H54 (cell line): ENCODE measurements at regions not wholly inside any gene's neighbourhood (a gene's known extent, or its start where the extent isn't known, plus 50 kb on each side); places are given as distances from the start of the nearest gene placed in this dataset.
"Not testable (repeated sequence)": the region's sequence is repeated elsewhere in the genome, so short reads cannot be mapped to it uniquely, and the experiment has no call there.

ENCODE experiments used
- DNase-seq: peaks from one replicate; pipeline ENCODE4 v3.0.0; 2011; ENCODE audit warnings: low spot score, mixed read lengths; ENCODE audit not compliant: insufficient read length
- FAIRE-seq: peaks from 3 replicates; lab custom pipeline; 2011; peaks lifted over from hg19 to GRCh38; lab: Jason Lieb, UNC
- POLR2A ChIP-seq: IDR thresholded peaks from 2 replicates; pipeline ENCODE4 v1.6.1; 2011; ENCODE audit warnings: low read depth, mild to moderate bottlenecking, low read length

GRCh38 chr5:159475026-159475425 is 144.7 kb upstream of the IL12B start:
- FAIRE-seq = no peak
- DNase-seq = no peak
- TF ChIP-seq POLR2A = no peak

GRCh38 chr5:159478950-159479349 is 148.7 kb upstream of the IL12B start:
- DNase-seq (no peak), FAIRE-seq (no peak)
- TF ChIP-seq POLR2A = no peak

DNA sequence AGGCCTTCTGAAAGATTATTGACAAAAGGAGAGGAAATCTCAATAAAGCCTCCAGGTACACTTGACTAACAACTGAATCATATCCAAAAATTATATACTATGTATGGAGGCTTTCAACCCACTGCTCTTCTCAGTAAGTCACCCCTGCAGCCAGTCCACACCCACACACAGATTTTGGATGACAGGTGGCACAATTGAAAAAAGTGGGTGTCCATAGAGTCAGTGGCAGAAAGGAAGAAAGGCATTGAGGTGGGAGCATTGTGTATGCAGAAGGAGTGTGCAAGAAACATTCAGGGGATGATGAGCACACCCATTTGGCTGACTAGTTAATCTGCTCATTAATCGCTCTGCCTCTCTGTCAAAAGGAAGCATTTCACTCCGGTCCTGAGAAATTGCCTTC is 150.6 kb upstream of the IL12B start:
- no peak for TF ChIP-seq POLR2A
- FAIRE-seq = no peak
- DNase-seq = no peak

- no peak for DNase-seq
- no peak for TF ChIP-seq POLR2A
Observed at GRCh38 chr5:159481751-159482150, 151.5 kb upstream of the IL12B start.

GRCh38 chr5:159486836-159487235 is 156.5 kb upstream of the IL12B start:
- TF ChIP-seq POLR2A = no peak
- FAIRE-seq = no peak

More at GRCh38 chr5:159481751-159482150, 151.5 kb upstream of the IL12B start:
- FAIRE-seq = no peak

GRCh38 chr5:159488516-159488915 is 158.2 kb upstream of the IL12B start:
- TF ChIP-seq POLR2A = no peak
- no peak for FAIRE-seq
- no peak for DNase-seq

More at GRCh38 chr5:159486836-159487235, 156.5 kb upstream of the IL12B start:
- DNase-seq = no peak

DNA sequence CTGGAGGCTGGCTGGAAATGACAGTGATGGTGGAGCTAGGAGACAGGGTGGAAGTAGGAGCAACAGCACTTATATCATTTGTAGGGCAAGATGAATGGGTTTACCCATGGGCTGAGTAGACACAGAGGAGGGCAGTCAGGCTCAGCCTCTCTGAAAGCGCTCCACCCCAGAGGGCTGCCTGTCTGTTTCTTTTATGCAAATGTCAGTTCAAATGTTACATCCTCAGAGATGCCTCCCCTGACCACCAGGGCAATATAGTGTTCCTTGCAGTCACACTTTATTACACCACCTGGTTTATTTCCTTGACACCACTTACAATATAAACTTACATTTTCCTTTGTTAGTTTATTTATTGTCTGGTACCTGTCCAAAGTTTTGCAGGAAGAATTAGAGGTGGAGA is 159.5 kb upstream of the IL12B start:
- no peak for TF ChIP-seq POLR2A
- no peak for FAIRE-seq
- no peak for DNase-seq

GRCh38 chr5:159490507-159490906 is 160.2 kb upstream of the IL12B start:
- DNase-seq (no peak), FAIRE-seq (no peak)
- TF ChIP-seq POLR2A = no peak

GRCh38 chr5:159493696-159494095 is 163.4 kb upstream of the IL12B start:
- TF ChIP-seq POLR2A = no peak
- FAIRE-seq (no peak), DNase-seq (no peak)

DNA sequence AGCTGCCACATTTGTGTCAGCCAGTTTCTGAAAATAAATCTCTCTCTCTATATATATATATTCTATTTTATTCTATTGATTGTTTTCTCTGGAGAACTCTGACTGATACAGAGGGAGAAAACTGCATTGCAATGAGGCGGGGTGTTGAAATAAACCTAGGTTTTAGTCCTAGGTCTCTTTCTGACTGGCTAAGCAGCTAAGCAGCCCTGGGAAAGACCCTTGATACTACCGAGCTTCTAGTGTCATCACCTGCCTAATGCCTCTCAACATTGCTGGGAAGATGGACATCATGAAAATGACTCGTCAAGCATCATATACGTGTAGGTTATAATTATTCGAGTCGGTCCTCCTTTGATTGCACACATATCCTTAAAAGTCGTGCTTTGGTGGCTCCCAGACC is 166.5 kb upstream of the IL12B start:
- TF ChIP-seq POLR2A = no peak
- FAIRE-seq (no peak), DNase-seq (no peak)

- DNase-seq (no peak), FAIRE-seq (no peak)
- TF ChIP-seq POLR2A = no peak
Observed at GRCh38 chr5:159497221-159497620, 166.9 kb upstream of the IL12B start.

DNA sequence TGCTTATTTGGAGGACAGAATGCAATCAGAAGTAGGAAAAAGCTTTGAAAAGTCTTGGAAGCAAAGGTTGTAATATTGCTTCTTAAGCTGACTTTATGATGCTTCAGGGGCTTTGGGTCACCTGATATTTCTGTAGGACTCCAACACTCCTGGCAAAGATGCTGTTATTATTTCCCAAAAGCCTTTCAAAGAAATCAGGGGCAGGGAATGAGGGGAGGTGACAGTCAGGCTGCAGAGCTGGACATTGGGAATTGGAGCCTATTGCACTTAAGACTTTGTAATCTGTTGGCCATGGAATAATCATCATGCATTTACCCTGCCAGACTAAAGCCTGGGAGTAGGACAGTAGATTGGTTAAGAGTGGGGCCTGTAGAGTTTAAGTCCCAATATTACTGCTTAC is 168.3 kb upstream of the IL12B start:
- TF ChIP-seq POLR2A = no peak
- DNase-seq (no peak), FAIRE-seq (no peak)

- not testable (repeated sequence) for DNase-seq, FAIRE-seq
Observed at GRCh38 chr5:159502116-159502515, 171.8 kb upstream of the IL12B start.

DNA sequence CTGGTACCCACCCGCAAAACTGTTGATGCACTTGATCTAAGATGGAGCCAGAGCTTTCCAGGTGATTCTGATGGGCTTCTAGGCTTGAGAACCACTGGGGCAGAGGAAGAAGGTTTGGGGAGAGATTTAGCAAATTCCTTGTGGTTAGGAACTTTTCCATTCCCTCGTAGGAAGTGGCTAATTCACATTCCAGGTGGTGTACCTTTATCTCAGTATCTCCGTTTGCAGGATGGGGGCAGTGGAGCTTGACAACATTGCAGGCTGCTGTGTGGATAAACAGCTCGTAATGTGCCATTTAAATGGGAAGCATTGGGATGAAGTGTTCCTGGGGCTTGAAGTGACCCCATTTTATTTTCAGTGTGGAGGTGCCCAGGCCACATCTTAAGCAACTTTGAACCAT is 172.9 kb upstream of the IL12B start:
- TF ChIP-seq POLR2A = no peak
- FAIRE-seq (no peak), DNase-seq (no peak)

DNA sequence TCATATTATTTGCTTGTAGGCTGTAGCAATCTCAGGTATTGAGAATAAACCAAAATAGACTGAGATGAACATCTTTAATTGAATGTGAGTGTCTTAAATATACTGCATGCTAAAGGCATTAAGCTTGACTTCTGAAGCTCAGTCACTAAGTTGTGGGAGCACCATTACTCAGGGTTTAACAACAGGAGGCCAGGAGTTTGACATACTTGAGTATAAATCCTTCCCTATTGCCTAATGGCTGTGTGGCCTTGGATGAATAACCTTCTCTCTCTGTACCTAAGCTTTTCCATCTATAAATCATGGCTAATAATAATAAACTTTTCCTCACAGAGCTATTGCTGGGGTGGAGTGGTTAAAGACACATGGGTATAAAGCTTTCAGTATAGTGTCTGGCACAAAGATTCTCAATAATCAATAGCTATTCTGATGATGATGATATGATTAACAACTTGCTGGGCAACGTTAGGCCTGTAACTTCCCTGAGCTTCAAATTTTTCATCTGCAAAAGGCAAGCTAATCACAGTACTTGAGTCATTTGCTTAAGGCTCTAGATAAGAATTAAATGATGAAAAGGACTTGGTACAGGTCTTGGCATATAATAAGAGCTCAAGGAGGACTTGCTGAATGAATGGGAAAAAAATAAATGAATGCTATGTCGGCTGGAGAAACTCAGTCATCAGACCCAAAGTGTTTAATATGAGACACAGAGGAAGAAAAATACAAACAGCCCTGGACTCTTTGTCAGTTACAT is 174.0 kb upstream of the IL12B start:
- FAIRE-seq (no peak), DNase-seq (no peak)
- no peak for TF ChIP-seq POLR2A
